SU-DHL-6 (cell line): ENCODE measurements at regions not wholly inside any gene's neighbourhood (a gene's known extent, or its start where the extent isn't known, plus 50 kb on each side); places are given as distances from the start of the nearest gene placed in this dataset.

Experiments
- EZH2phosphoT487 ChIP-seq: fragments of 200-600 bp; sonication (generic), shearing (Covaris generic); conservative IDR thresholded peaks from 2 replicates; pipeline ENCODE4 v1.6.1; 2018; ENCODE audit warnings: mild to moderate bottlenecking, antibody characterized with exemption, low read length, moderate library complexity, mixed read lengths
- TF ChIP-seq, protein P1 (sequence below): fragments of 200-600 bp; sonication (generic); IDR thresholded peaks from one replicate; pipeline ENCODE4 v1.5.1; 2017; ENCODE audit warnings: antibody characterized with exemption, mild to moderate bottlenecking, low read length, moderate library complexity; ENCODE audit not compliant: insufficient read depth, poor library complexity, severe bottlenecking

DNA sequence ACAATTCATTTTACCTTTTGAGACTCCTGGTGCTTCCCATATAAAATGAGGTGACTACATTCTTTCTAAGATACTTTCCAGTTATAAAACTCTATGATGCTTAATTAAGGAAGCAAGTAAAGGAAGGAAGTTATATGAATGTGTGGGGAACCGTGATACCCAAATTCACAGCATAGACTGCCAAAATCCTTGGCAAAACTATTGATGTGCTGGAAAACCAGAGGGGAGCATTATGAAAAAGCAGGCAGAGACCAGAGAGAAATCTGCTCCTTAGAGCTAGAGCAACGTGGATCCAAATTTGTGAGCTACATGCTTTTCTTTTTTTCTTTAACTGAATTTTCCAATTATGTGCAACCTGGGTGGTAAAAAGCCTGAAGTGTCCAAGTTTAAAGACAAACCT, 201.4 kb upstream of the USP25 start:
- TF ChIP-seq, protein P1, sequence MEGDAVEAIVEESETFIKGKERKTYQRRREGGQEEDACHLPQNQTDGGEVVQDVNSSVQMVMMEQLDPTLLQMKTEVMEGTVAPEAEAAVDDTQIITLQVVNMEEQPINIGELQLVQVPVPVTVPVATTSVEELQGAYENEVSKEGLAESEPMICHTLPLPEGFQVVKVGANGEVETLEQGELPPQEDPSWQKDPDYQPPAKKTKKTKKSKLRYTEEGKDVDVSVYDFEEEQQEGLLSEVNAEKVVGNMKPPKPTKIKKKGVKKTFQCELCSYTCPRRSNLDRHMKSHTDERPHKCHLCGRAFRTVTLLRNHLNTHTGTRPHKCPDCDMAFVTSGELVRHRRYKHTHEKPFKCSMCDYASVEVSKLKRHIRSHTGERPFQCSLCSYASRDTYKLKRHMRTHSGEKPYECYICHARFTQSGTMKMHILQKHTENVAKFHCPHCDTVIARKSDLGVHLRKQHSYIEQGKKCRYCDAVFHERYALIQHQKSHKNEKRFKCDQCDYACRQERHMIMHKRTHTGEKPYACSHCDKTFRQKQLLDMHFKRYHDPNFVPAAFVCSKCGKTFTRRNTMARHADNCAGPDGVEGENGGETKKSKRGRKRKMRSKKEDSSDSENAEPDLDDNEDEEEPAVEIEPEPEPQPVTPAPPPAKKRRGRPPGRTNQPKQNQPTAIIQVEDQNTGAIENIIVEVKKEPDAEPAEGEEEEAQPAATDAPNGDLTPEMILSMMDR: no peak
- no peak for TF ChIP-seq EZH2phosphoT487
